ENCODE measurements at regions not wholly inside any gene's neighbourhood (a gene's known extent, or its start where the extent isn't known, plus 50 kb on each side); places are given as distances from the start of the nearest gene placed in this dataset.

DNA sequence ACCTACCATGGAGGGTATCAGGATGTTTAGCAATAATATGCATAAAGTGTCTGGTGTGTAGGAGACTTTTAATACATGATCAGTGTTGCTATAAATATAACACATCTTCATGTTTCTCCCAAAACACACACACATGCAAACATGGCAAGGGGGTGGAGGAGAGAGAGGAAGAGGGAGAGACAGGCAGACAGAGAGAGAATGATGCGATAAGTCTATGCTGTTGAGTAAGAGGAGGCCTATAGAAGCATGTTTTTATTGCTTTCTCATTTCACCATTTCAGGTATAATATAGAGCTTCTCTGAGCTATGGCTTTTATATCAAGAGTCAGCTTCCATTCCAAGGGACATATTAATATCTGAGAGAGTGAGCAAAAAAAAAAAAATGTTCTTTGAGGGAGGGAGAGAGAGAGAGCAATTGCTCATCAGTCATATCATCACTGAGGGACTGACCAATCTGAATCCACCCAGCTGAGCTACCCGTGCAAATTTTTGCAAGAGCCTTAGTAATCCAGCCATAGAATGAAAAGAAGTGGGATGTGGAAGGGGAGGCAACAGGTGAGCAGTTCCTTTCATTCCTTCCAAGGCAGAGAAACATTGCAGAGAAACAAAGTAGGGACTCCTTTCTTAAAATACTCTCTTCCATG, 54.8 kb upstream of the RASSF8 start:
- ATAC-seq = no peak
- no peak for DNase-seq (ENCODE audit: low spot score)

DNA sequence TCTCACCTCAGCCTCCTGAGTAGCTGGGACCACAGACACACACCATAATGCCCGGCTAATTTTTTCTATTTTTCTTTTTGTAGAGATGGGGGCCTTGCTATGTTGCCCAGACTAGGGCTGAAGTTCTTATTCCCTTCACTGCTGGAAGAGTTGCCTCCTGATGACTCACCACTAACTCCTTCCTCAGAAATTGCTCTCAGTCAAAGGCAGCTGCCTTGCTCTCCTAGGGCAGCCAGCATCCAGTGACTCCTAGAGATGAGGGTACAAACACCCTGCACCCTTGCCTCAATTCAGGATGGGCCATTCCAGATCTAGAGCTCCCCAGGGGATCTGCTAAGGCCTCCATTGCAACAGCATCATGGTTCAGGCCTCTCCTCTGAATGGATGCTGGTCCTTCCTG, 54.0 kb upstream of the RASSF8 start:
- DNase-seq (ENCODE audit: low spot score) (no peak), ATAC-seq (no peak)

DNA sequence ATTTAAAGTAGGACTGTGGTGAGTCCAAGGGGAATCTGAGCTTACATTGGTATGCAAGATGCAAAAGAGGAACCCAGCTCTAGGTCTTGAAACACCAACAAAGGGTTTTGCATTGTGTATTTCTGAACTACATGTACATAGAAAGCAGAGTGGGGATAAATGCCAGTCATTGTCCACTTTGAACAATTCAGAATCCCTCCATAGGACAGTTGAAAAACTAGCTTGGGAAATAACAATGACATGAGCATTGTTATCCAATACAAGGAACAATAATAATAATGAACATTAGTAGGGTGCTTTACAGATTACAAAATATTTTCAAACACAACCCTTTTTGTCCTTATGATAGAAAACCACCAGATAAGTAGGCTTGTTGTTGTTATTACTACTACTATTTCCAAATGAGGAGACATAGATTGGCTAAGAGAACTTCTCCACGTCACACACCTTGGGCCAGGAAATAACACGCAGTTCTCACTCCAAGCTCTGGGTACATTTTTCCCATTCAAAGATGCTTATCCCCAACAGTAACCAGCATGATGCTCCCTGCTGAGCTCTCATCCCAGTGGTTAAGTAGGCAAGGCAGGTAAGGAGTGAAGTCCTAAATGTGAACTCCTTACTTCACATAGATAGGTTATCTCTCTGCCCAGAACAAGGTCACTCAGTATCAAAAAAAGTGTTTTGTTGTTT, 51.7 kb upstream of the RASSF8 start:
- no peak for ATAC-seq
- DNase-seq (ENCODE audit: low spot score) = no peak

Data from left lobe of liver (tissue), 2 donors.